ENCODE measurements at regions not wholly inside any gene's neighbourhood (a gene's known extent, or its start where the extent isn't known, plus 50 kb on each side); places are given as distances from the start of the nearest gene placed in this dataset.
A peak's percentile ranks its signal among the peaks of the same experiment; 100 is the strongest.
"Not testable (repeated sequence)": the region's sequence is repeated elsewhere in the genome, so short reads cannot be mapped to it uniquely, and the experiment has no call there.

GRCh38 chr4:27075603-27076002 is 215.0 kb downstream of the STIM2 start:
- Mint-ChIP-seq H3K4me1 (ENCODE audit: low read depth) (peaks cover 19% of the 10 kb centered on the region), H3K9me3 (peaks cover 19% of the 10 kb centered on the region)
- H3K4me3 Mint-ChIP-seq; H3K27me3 Mint-ChIP-seq; H3K27ac Mint-ChIP-seq; intact Hi-C loops (cut with micrococcal nuclease); H3K36me3 Mint-ChIP-seq (ENCODE audit: low read depth): not testable (repeated sequence)

- Mint-ChIP-seq H3K27ac (no peak overlapping the region), H3K4me3 (no peak overlapping the region), H3K36me3 (ENCODE audit: low read depth) (no peaks in the 10 kb centered on the region), H3K27me3 (peaks cover 17% of the 10 kb centered on the region), H3K4me1 (ENCODE audit: low read depth) (peaks cover 51% of the 10 kb centered on the region), H3K9me3 (peaks cover 22% of the 10 kb centered on the region)
- intact Hi-C loops (cut with micrococcal nuclease) = no loop called here
Observed at GRCh38 chr4:27078934-27079455, 218.4 kb downstream of the STIM2 start.

- Mint-ChIP-seq H3K9me3 (peaks cover 22% of the 10 kb centered on the region), H3K4me1 (ENCODE audit: low read depth) (peaks cover 73% of the 10 kb centered on the region), H3K27ac (peak overlapping the region; percentile 83), H3K36me3 (ENCODE audit: low read depth) (no peaks in the 10 kb centered on the region), H3K27me3 (peaks cover 38% of the 10 kb centered on the region), H3K4me3 (no peak overlapping the region)
- intact Hi-C loops (cut with micrococcal nuclease) = loop anchor here (2.0 kb wide), 1 partner anchor 13 kb away; no protein-coding TSS in a partner anchor
Observed at GRCh38 chr4:27081675-27082586, 221.3 kb downstream of the STIM2 start.

GRCh38 chr4:27082776-27083175 is 222.1 kb downstream of the STIM2 start:
- Mint-ChIP-seq H3K36me3 (ENCODE audit: low read depth) (no peaks in the 10 kb centered on the region), H3K27me3 (peaks cover 47% of the 10 kb centered on the region), H3K4me3 (no peak overlapping the region), H3K27ac (peak overlapping the region; percentile 83), H3K4me1 (ENCODE audit: low read depth) (peaks cover 76% of the 10 kb centered on the region), H3K9me3 (peaks cover 18% of the 10 kb centered on the region)
- intact Hi-C loops (cut with micrococcal nuclease) = loop anchor here (2.0 kb wide), 1 partner anchor 14 kb away; no protein-coding TSS in a partner anchor

GRCh38 chr4:27084685-27085361 is 224.2 kb downstream of the STIM2 start:
- Mint-ChIP-seq H3K27ac (no peak overlapping the region), H3K36me3 (ENCODE audit: low read depth) (no peaks in the 10 kb centered on the region), H3K4me3 (peak overlapping the region; percentile 45)

GRCh38 chr4:27085396-27085795 is 224.8 kb downstream of the STIM2 start:
- peaks cover 68% of the 10 kb centered on the region for H3K27me3 Mint-ChIP-seq
- intact Hi-C loops (cut with micrococcal nuclease) = no loop called here
- no peaks in the 10 kb centered on the region for H3K36me3 Mint-ChIP-seq (ENCODE audit: low read depth)
- H3K4me1 Mint-ChIP-seq (ENCODE audit: low read depth) = peaks cover 82% of the 10 kb centered on the region
- H3K27ac Mint-ChIP-seq = no peak overlapping the region
- peaks cover 5% of the 10 kb centered on the region for H3K9me3 Mint-ChIP-seq
- no peak overlapping the region for H3K4me3 Mint-ChIP-seq

More at GRCh38 chr4:27084685-27085361, 224.2 kb downstream of the STIM2 start:
- intact Hi-C loops (cut with micrococcal nuclease) = no loop called here
- peaks cover 64% of the 10 kb centered on the region for H3K27me3 Mint-ChIP-seq
- H3K4me1 Mint-ChIP-seq (ENCODE audit: low read depth) = peaks cover 82% of the 10 kb centered on the region
- H3K9me3 Mint-ChIP-seq = peaks cover 9% of the 10 kb centered on the region

GRCh38 chr4:27087306-27088045 is 226.8 kb downstream of the STIM2 start:
- Mint-ChIP-seq H3K27ac (peak overlapping the region; percentile 76), H3K9me3 (no peaks in the 10 kb centered on the region), H3K27me3 (peaks cover 83% of the 10 kb centered on the region), H3K36me3 (ENCODE audit: low read depth) (no peaks in the 10 kb centered on the region), H3K4me1 (ENCODE audit: low read depth) (peaks cover 63% of the 10 kb centered on the region), H3K4me3 (no peak overlapping the region)
- intact Hi-C loops (cut with micrococcal nuclease) = no loop called here

- H3K27ac Mint-ChIP-seq = peak overlapping the region; percentile 76
- peak overlapping the region; percentile 24 for H3K4me3 Mint-ChIP-seq
- peaks cover 86% of the 10 kb centered on the region for H3K27me3 Mint-ChIP-seq
- no peaks in the 10 kb centered on the region for H3K36me3 Mint-ChIP-seq (ENCODE audit: low read depth)
- intact Hi-C loops (cut with micrococcal nuclease) = no loop called here
- H3K9me3 Mint-ChIP-seq = no peaks in the 10 kb centered on the region
- peaks cover 53% of the 10 kb centered on the region for H3K4me1 Mint-ChIP-seq (ENCODE audit: low read depth)
Observed at GRCh38 chr4:27088491-27088890, 227.8 kb downstream of the STIM2 start.

- peaks cover 79% of the 10 kb centered on the region for H3K27me3 Mint-ChIP-seq
Observed at GRCh38 chr4:27089186-27089585, 228.5 kb downstream of the STIM2 start.

GRCh38 chr4:27090406-27090805 is 229.8 kb downstream of the STIM2 start:
- peaks cover 36% of the 10 kb centered on the region for H3K4me1 Mint-ChIP-seq (ENCODE audit: low read depth)
- H3K36me3 Mint-ChIP-seq (ENCODE audit: low read depth) = no peaks in the 10 kb centered on the region
- no peaks in the 10 kb centered on the region for H3K9me3 Mint-ChIP-seq
- no peak overlapping the region for H3K27ac Mint-ChIP-seq
- intact Hi-C loops (cut with micrococcal nuclease) = no loop called here
- peaks cover 73% of the 10 kb centered on the region for H3K27me3 Mint-ChIP-seq
- no peak overlapping the region for H3K4me3 Mint-ChIP-seq

More at GRCh38 chr4:27089186-27089585, 228.5 kb downstream of the STIM2 start:
- intact Hi-C loops (cut with micrococcal nuclease) = no loop called here
- no peak overlapping the region for H3K4me3 Mint-ChIP-seq
- no peak overlapping the region for H3K27ac Mint-ChIP-seq
- H3K9me3 Mint-ChIP-seq = no peaks in the 10 kb centered on the region
- H3K4me1 Mint-ChIP-seq (ENCODE audit: low read depth) = peaks cover 46% of the 10 kb centered on the region
- no peaks in the 10 kb centered on the region for H3K36me3 Mint-ChIP-seq (ENCODE audit: low read depth)

GRCh38 chr4:27094224-27094623 is 233.6 kb downstream of the STIM2 start:
- Mint-ChIP-seq H3K27me3 (peaks cover 67% of the 10 kb centered on the region), H3K4me3 (no peak overlapping the region)
- intact Hi-C loops (cut with micrococcal nuclease) = no loop called here

GRCh38 chr4:27094783-27095182 is 234.1 kb downstream of the STIM2 start:
- Mint-ChIP-seq H3K4me3 (no peak overlapping the region), H3K27ac (no peak overlapping the region), H3K36me3 (ENCODE audit: low read depth) (no peaks in the 10 kb centered on the region), H3K27me3 (peaks cover 63% of the 10 kb centered on the region), H3K4me1 (ENCODE audit: low read depth) (peaks cover 16% of the 10 kb centered on the region), H3K9me3 (no peaks in the 10 kb centered on the region)
- intact Hi-C loops (cut with micrococcal nuclease) = no loop called here

More at GRCh38 chr4:27094224-27094623, 233.6 kb downstream of the STIM2 start:
- Mint-ChIP-seq H3K27ac (no peak overlapping the region), H3K36me3 (ENCODE audit: low read depth) (no peaks in the 10 kb centered on the region), H3K4me1 (ENCODE audit: low read depth) (peaks cover 18% of the 10 kb centered on the region), H3K9me3 (no peaks in the 10 kb centered on the region)

GRCh38 chr4:27096142-27096824 is 235.6 kb downstream of the STIM2 start:
- Mint-ChIP-seq H3K4me1 (ENCODE audit: low read depth) (peaks cover 10% of the 10 kb centered on the region), H3K9me3 (no peaks in the 10 kb centered on the region), H3K27ac (no peak overlapping the region), H3K4me3 (no peak overlapping the region), H3K27me3 (peaks cover 56% of the 10 kb centered on the region), H3K36me3 (ENCODE audit: low read depth) (no peaks in the 10 kb centered on the region)
- intact Hi-C loops (cut with micrococcal nuclease) = no loop called here

All from dendritic cell treated with granulocyte-macrophage colony-stimulating factor and Interleukin-4, amounts not matched to agents 40 ng/mL and 50 ng/mL, for 4 days (primary cell).